ENCODE measurements at regions not wholly inside any gene's neighbourhood (a gene's known extent, or its start where the extent isn't known, plus 50 kb on each side); places are given as distances from the start of the nearest gene placed in this dataset.

DNA sequence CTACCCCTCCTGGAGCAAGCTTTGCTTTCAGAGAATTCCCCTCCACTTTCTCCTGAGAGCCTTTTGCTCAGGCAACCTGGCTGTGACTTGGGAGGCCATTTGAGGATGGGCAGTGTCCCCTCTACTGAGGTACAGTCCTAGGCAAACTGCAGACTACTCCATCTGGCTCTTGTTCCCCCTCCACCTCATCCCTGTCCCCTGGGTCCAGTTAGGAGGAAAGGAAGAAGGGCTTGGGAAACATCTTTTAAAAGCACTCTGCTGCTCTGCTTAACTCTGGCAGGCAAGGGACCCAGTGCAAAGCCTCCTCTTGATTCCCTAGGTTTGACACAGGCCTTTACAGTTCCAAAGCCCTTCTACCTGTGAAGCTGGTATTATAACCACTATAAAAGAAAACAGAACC, 108.2 kb downstream of the NAV1 start:
- no peak for TF ChIP-seq EZH2 (IDR thresholded peaks at IDR 0.05)
- TF ChIP-seq, protein P1, sequence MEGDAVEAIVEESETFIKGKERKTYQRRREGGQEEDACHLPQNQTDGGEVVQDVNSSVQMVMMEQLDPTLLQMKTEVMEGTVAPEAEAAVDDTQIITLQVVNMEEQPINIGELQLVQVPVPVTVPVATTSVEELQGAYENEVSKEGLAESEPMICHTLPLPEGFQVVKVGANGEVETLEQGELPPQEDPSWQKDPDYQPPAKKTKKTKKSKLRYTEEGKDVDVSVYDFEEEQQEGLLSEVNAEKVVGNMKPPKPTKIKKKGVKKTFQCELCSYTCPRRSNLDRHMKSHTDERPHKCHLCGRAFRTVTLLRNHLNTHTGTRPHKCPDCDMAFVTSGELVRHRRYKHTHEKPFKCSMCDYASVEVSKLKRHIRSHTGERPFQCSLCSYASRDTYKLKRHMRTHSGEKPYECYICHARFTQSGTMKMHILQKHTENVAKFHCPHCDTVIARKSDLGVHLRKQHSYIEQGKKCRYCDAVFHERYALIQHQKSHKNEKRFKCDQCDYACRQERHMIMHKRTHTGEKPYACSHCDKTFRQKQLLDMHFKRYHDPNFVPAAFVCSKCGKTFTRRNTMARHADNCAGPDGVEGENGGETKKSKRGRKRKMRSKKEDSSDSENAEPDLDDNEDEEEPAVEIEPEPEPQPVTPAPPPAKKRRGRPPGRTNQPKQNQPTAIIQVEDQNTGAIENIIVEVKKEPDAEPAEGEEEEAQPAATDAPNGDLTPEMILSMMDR (IDR thresholded peaks at IDR 0.05 in 2 of 3, conservative IDR thresholded peaks at IDR 0.05 in 1 of 3; ENCODE audit: borderline replicate concordance in 1 of 3, insufficient read depth in 1 of 3, low read depth in 2 of 3, low read length in 2 of 3): no peak
